CD4-positive, alpha-beta T cell treated with Interleukin-12 subunit alpha and Interleukin-12 subunit beta, for 1 hour (primary cell): ENCODE measurements at regions not wholly inside any gene's neighbourhood (a gene's known extent, or its start where the extent isn't known, plus 50 kb on each side); places are given as distances from the start of the nearest gene placed in this dataset.

ENCODE experiments used
- DNase-seq: peaks from one replicate; pipeline ENCODE4 v3.0.0-alpha.2; 2020

DNA sequence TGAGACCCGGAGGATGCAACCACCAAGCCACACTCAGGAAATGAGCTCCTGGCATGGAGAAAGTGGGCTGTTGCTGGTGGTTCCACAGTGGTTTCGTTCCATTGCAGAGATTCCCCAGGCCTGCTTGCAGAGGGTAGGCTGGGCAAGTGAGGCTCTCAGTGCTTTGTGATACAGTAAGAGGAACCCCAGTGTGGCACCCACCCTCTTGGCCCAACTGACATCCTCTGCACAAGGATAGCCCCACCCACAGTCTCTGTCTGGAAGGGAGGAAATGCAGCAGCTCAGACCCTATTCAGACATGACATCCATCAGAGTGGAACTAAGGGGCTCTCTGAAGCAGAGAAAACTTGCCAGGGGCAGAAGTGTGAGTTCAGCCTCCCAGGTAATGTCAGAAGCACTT lies 69.6 kb upstream of the FSTL4 start:
- DNase-seq: no peak

DNA sequence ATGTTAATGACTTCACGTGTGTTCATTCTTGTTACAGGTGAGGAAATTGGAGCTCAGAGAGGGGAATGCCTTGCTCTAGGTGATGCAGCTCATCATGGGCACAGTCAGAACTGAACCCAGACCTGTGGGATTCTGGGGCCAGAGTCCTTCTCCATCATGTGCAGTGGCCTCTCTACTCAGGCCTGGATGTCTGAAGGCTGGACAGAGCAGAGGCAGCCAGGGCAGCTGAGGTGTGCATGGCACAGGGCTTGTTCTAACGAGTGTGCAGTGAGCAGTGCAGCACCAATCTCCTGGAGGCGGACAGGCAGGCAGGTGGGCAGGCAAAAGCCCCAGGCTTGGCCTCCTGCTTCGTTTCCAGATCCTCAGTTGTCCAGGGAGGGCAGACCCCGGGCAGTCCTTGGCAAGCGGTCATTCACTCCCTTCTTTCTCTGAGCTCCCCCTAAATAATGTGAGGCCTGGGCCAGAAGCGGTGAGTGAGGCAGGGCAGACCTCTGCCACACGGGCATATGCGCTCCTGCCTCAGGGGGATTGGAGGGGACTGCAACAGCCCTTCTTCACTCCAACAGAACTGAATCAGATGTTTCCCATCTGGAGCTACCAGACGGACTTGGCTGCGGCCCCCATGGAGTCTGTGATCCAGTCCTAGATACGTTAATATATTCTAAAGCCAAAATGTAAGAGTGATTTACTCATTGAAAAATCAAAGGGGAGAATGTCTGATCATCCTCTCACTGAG lies 68.7 kb upstream of the FSTL4 start:
- DNase-seq: no peak

DNA sequence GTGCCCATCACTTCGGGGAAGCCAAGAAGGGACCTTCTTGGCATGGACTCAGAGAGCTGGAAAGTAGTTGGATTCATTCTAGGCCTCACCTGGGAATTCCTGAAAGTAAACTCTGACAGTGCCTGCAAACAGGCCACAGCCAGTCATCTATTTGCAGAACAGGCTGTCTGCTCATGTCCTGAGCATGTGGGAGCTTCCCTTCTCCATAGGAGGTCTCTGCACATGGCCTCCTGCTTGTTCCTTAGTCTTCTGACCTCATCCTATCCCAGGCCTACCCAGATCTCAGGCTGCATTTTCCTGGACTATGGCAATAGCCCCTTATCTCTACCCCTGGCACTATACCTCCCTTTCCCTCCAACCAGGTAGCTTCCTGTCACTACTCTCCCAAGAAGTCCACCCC lies 67.2 kb upstream of the FSTL4 start:
- no peak for DNase-seq

DNA sequence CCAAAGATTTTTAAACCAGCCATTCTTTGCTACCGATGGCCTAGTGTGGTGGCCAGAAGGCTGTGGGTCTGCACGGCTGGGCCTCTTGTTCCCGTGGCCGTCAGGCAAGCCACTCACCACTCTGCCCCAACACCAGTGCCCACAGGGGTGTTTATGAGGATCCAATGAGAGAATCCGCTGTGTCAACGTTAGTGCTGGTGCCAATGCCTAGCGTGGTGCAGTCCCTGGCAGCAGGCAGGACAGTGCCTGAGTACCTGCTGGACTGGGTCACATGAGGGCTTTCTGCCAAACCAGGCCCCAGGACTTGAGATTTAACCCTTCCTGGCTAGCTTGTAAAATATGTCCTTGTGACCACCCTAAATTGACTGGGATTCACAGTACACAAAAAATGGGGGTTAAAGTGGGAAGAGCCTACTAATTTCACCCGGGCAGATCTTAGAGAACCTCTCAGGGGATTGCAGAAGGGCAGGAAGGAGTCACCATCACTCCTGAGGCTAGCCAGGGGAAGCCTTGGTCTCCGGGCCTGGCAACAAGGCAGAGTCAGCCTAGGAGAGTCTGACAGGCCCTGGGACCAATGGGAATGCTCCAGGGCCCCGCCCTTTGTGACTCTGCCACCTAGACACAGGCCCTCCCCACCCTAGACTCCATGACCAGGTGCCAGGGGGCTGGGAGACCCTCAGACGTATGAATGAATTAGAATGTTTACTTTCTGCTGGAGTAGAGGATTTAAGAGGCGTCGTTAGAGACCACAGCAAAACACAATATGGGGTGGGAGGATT lies 63.2 kb upstream of the FSTL4 start:
- DNase-seq: no peak

DNA sequence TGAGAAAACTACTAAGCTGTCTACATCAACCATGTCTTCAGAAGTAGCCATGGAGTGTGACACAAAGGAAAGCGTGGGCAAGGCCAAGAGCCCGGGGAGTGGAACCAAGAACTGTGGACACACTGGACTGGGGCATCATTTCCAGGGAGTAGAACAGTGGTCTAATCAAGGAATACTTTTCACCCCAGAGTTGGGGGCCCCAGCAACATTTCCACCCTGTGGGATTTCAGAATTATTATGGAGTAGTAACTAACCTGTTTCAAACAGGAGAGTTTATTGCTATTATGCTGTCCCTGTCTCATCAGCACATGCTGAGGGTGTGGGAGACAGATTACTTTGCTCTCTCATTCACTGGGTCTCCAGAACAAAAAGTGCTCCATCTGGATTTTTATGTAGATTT lies 58.0 kb upstream of the FSTL4 start:
- no peak for DNase-seq

DNA sequence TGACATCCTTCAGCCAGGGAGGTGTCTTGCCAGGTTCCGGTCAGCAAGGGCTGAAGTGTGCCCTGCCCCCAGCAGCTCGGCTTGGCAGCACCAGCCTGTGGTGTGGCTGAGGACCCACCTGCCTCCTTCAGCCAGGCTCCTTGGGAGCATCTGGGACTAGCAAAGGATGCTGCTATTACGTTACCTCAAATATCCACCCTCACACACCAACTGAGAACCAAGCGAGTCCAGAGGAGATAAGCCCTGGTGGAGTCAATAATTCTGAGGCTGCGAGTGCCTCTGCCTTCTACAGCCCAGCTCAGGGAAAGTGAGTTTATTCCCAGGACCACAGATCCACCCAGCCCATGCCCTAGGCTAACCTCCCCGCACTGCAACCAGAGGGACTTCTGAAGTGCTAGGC lies 57.1 kb upstream of the FSTL4 start:
- DNase-seq: no peak

DNA sequence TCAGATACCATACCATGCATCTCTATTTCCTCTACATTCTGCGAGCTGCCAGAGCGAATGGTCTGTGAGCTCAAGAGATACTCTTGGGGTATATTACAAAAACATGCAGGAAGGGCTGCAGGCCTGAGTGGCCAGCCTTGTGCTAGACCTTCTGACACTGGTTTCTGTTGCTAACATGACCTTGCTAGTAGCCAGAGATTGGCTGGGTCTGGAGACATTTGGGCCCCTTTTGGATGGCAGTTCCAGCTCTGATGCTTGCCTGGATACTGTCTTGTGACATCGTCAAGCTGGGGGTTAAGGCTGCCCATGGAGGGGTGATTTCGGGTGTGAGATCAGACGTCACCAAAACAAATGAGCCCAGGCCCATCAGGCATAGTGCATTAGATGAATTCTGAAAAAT lies 56.1 kb upstream of the FSTL4 start:
- no peak for DNase-seq

DNA sequence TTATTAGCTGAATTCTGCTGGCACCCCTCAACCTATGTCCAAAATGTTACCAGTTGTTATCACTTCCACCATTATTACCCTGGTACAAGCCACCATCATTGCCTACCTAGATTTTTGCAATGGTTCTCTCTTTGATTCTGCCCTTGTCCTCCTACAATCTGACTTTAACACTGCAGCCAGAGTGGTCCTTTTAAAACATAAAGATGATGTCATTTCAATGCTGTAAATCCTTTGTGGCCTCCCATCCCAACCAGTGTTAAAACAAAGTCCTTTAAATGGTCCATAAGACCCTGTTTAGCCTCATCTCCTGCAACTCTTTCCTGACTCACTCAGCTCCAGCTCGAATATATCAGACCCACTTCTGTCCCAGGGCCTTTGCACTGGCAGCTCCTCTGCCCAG lies 54.9 kb upstream of the FSTL4 start:
- DNase-seq: no peak

DNA sequence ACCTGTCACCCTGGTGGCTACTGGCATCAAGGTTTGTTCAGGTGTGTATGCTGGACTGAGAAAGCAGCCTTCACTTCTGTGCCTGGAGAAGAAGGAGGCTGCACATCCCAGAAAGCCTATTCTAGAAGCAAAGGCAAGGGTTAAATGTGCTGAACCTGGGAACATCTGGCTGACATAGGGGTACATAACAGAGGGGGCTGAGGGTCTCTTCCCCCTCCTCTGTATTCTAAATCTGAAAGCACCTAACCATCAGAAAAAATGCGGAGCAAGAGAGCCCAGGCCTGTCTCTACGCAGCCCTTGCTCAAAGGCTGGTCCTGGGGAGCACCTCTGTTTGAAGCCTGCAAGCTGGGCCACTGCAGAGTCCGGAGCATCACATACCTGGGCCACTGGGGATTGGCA lies 53.2 kb upstream of the FSTL4 start:
- no peak for DNase-seq

DNA sequence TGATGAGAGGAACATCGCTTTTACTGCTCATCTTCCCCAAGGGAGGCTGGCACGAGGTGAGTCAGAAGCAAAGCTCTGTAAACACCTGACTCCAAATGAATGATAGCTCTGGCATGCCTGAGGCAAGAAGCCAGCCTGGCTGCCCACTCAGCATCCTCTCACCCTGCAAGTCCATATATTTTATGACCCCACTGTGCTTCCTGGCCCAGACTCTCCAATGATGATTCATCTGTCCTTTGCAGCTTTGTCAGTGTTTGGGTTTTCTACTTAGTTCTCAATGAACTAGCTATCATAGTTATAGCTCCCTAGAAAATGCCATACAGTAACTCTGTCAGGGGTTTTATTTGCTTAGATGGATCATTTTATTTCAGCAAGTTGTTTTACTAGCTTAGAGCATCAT lies 52.1 kb upstream of the FSTL4 start:
- no peak for DNase-seq

DNA sequence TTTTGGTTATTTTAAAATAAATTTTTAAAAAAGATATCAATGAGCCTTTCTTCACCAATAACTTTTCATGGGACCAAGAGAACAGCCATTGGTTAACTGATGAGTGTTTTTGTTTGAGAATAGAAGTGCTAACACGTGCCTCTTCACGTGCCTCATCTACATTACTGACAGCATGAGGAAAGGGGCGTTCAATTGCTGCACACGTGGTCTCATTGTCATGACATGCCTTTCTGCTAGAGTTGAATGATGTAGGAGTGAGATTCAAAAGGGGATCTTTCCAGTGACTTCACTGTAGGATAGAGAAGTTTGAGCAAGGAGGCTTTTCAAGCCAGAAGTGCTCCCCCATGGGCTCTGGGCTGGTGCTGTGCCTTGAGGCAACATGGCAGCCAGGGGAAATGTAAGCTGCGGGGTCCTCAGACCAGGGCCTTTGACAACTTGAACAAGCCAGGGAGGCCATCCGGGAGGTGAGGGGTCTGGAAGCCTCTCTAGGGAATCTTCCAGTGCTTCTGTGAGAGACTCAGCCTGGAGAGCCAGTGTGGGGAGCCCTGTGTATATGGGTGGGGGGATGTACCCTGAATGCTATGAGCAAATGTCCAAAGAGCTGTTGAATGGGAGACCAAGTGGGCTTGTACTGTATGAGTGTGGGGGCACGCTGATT lies 51.2 kb upstream of the FSTL4 start:
- DNase-seq: no peak

DNA sequence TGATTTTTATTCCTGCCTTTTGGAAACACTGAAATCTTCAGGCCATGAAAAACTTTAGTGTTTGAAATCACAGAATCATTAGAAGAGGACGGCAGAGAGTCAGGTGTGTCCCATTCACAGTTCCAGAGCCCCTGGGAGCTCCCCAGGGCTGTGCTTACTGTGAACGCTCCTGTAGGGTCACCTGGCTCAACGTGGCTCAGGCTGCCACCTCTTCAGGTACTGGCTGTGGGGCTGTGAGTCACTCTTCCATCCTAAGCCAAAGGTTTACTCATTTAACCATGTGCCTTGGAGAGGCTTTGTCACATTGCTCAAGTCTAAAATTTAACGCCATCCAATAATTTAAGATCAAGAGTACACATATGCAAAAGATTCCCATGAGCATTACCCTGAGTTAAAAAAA lies 50.2 kb upstream of the FSTL4 start:
- DNase-seq: no peak
